ENCODE measurements at regions not wholly inside any gene's neighbourhood (a gene's known extent, or its start where the extent isn't known, plus 50 kb on each side); places are given as distances from the start of the nearest gene placed in this dataset.

DNA sequence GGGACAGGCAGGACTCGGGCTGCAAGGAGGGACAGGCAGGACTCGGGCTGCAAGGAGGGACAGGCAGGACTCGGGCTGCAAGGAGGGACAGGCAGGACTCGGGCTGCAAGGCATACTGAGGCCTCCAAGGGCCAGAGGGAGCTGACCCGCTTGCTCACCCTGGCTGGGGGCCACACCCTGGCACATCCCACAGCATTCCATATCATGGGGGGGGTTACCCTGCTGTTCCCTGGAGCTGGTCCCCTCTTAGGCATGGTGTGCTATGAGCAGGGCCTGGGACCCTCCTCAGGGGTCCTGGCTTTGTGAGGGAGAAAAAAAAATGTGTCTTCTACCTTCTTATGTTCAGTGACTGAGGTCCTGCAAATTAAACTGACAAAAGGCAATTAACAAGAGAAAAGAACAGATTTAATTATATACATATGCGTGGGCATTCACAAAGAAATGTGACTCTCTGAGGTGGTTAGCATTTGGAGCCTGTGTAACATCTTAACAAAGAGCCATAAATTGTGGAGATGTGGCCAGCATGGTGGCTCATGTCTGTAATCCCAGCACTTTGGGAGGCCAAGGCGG lies 97.6 kb upstream of the ALDH1A3 start (continued):
- no peak for TF ChIP-seq CEBPB (IDR thresholded peaks at IDR 0.05; ENCODE audit: borderline replicate concordance in 1 of 2, low read depth in 2 of 2, low read length in 2 of 2)
- TF ChIP-seq NFXL1 (IDR thresholded peaks at IDR 0.05; ENCODE audit: borderline replicate concordance) = no peak
- TF ChIP-seq ZSCAN29 (IDR thresholded peaks at IDR 0.05) = no peak
- TF ChIP-seq, protein P1, sequence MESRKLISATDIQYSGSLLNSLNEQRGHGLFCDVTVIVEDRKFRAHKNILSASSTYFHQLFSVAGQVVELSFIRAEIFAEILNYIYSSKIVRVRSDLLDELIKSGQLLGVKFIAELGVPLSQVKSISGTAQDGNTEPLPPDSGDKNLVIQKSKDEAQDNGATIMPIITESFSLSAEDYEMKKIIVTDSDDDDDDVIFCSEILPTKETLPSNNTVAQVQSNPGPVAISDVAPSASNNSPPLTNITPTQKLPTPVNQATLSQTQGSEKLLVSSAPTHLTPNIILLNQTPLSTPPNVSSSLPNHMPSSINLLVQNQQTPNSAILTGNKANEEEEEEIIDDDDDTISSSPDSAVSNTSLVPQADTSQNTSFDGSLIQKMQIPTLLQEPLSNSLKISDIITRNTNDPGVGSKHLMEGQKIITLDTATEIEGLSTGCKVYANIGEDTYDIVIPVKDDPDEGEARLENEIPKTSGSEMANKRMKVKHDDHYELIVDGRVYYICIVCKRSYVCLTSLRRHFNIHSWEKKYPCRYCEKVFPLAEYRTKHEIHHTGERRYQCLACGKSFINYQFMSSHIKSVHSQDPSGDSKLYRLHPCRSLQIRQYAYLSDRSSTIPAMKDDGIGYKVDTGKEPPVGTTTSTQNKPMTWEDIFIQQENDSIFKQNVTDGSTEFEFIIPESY (IDR thresholded peaks at IDR 0.05) = no peak
- no peak for TF ChIP-seq SUPT20H (IDR thresholded peaks at IDR 0.05; ENCODE audit: borderline replicate concordance, control insufficient read depth, low read depth, low read length)
- TF ChIP-seq, protein P2, sequence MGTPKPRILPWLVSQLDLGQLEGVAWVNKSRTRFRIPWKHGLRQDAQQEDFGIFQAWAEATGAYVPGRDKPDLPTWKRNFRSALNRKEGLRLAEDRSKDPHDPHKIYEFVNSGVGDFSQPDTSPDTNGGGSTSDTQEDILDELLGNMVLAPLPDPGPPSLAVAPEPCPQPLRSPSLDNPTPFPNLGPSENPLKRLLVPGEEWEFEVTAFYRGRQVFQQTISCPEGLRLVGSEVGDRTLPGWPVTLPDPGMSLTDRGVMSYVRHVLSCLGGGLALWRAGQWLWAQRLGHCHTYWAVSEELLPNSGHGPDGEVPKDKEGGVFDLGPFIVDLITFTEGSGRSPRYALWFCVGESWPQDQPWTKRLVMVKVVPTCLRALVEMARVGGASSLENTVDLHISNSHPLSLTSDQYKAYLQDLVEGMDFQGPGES (IDR thresholded peaks at IDR 0.05) = no peak
- TF ChIP-seq ZNF274 (IDR thresholded peaks at IDR 0.05; ENCODE audit: insufficient read depth, insufficient read length) = no peak
- TF ChIP-seq, protein P3, sequence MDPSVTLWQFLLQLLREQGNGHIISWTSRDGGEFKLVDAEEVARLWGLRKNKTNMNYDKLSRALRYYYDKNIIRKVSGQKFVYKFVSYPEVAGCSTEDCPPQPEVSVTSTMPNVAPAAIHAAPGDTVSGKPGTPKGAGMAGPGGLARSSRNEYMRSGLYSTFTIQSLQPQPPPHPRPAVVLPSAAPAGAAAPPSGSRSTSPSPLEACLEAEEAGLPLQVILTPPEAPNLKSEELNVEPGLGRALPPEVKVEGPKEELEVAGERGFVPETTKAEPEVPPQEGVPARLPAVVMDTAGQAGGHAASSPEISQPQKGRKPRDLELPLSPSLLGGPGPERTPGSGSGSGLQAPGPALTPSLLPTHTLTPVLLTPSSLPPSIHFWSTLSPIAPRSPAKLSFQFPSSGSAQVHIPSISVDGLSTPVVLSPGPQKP (IDR thresholded peaks at IDR 0.05; ENCODE audit: low read depth, low read length) = no peak

DNA sequence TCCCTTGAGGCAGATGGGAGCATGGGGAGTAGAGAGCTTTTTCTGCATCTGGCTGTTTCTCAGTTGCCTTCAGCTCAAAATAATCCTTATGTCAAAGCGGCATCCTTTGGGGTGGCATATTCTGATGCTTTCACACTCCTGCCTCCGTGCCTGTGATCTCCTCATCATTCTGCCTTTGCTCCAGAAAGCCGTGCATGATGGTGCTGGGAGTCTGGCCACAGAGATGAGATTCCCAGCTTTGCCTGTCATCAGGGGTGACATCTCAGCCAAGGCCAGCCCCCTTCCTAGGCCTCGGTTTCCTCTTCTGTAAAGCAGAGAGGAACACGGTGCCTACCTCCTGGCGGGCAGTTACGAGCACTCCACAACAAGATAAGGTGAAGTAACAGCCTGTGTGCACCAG lies 96.3 kb upstream of the ALDH1A3 start:
- intact Hi-C loops (cut with micrococcal nuclease; ENCODE audit: unreplicated experiment) (no loop called here), in situ Hi-C loops (cut with MboI) (no loop called here)
- 58% methylated on average over 7 of the region's 7 CpGs for WGBS (ENCODE audit: insufficient coverage, insufficient replicate concordance, low lambda C conversion rate, missing lambda C conversion rate)
- Histone ChIP-seq H4K20me1 (ENCODE audit: control insufficient read depth, insufficient read depth) (no peaks in the 10 kb centered on the region), H3K4me2 (ENCODE audit: control insufficient read depth, insufficient read depth) (no peak overlapping the region), H3K4me3 (no peak overlapping the region), H3K27me3 (replicated peaks in 1 of 2; ENCODE audit: control insufficient read depth in 2 of 2, insufficient read depth in 2 of 2, low read length in 1 of 2) (no peaks in the 10 kb centered on the region; a peak in 1 of 4 replicates), H3K9ac (ENCODE audit: control insufficient read depth, insufficient read depth, low read length) (no peak overlapping the region), H3K79me2 (ENCODE audit: control insufficient read depth, insufficient read depth, low read length) (no peaks in the 10 kb centered on the region), H3K9me3 (replicated peaks; ENCODE audit: control insufficient read depth, insufficient read depth, low read length) (no peaks in the 10 kb centered on the region), H3K4me1 (ENCODE audit: control insufficient read depth, insufficient read depth, low read length) (peaks cover 3% of the 10 kb centered on the region), H3K27ac (ENCODE audit: control insufficient read depth, insufficient read depth) (no peak overlapping the region), H3K36me3 (ENCODE audit: control insufficient read depth in 2 of 2, insufficient read depth in 2 of 2, low read length in 1 of 2) (no peaks in the 10 kb centered on the region), H2AFZ (ENCODE audit: control insufficient read depth, low read depth, low read length) (no peak overlapping the region)
- POLR2A ChIA-PET = no interaction called here
- ATAC-seq = no peak
- FAIRE-seq = no peak
- SMC1A ChIA-PET (ENCODE audit: uncharacterized antibody, unreplicated experiment) = no interaction called here
- CTCF ChIA-PET = no interaction called here
- RAD21 ChIA-PET (ENCODE audit: unreplicated experiment) = no interaction called here
- DNase-seq (ENCODE audit: low read depth, low spot score) = no peak
- no peak for TF ChIP-seq CHD1 (IDR thresholded peaks at IDR 0.05; ENCODE audit: low read depth, low read length)
- no TSS peak for BruUV-seq (replicated peaks)

Data from GM12878 (cell line).